HCT116 (cell line): ENCODE measurements at regions not wholly inside any gene's neighbourhood (a gene's known extent, or its start where the extent isn't known, plus 50 kb on each side); places are given as distances from the start of the nearest gene placed in this dataset.

Experiments
- ATF3 ChIP-seq: IDR thresholded peaks from 2 replicates; pipeline ENCODE4 v1.6.1; 2012
- CEBPB ChIP-seq: IDR thresholded peaks from 2 replicates; pipeline ENCODE4 v1.6.1; 2012; ENCODE audit warnings: low read depth
- CTCF ChIP-seq, 3 experiments: fragments of 200-600 bp in 1 of 3; sonication (generic) in 1 of 3; IDR thresholded peaks in 2 of 3; conservative IDR thresholded peaks in 1 of 3; 2 replicates each; pipeline ENCODE4 v1.5.1; 2012 to 2017; ENCODE audit warnings: low read depth in 2 of 3, low read length in 2 of 3, antibody characterized with exemption in 1 of 3, borderline replicate concordance in 1 of 3, control low read depth in 1 of 3, mild to moderate bottlenecking in 1 of 3, mixed read lengths in 1 of 3, mixed run types in 1 of 3, moderate library complexity in 1 of 3; ENCODE audit not compliant: insufficient read depth in 1 of 3
- EGR1 ChIP-seq: IDR thresholded peaks from 2 replicates; pipeline ENCODE4 v1.6.1; 2012; ENCODE audit warnings: low read depth
- EZH2 ChIP-seq: fragments of 200-600 bp; sonication (generic); IDR thresholded peaks from 2 replicates; pipeline ENCODE4 v1.6.1; 2017; ENCODE audit warnings: antibody characterized with exemption, mixed run types
- EZH2phosphoT487 ChIP-seq: fragments of 200-600 bp; IDR thresholded peaks from 2 replicates; pipeline ENCODE4 v1.6.1; 2018; ENCODE audit warnings: antibody characterized with exemption, borderline replicate concordance
- MAX ChIP-seq: IDR thresholded peaks from 2 replicates; pipeline ENCODE4 v1.6.1; 2012
- POLR2A ChIP-seq: IDR thresholded peaks from 2 replicates; pipeline ENCODE4 v1.7.0; 2011; ENCODE audit warnings: borderline replicate concordance; ENCODE audit not compliant: insufficient read depth, insufficient read length; ENCODE audit errors: extremely low read depth
- POLR2AphosphoS5 ChIP-seq: IDR thresholded peaks from 2 replicates; pipeline ENCODE4 v1.6.1; 2011; ENCODE audit warnings: mild to moderate bottlenecking, low read depth, low read length, moderate library complexity
- RAD21 ChIP-seq: IDR thresholded peaks from 2 replicates; pipeline ENCODE4 v1.6.1; 2012; ENCODE audit warnings: low read depth, mild to moderate bottlenecking
- SP1 ChIP-seq: IDR thresholded peaks from 2 replicates; pipeline ENCODE4 v1.6.1; 2012; ENCODE audit warnings: low read depth
- SRF ChIP-seq: IDR thresholded peaks from 2 replicates; pipeline ENCODE4 v1.6.1; 2012; ENCODE audit warnings: low read depth
- ZNF274 ChIP-seq: fragments of 200-500 bp; sonication (Bioruptor generic); IDR thresholded peaks from 2 replicates; pipeline ENCODE4 v1.6.1; 2014; ENCODE audit warnings: mild to moderate bottlenecking, low read depth, low read length, inconsistent platforms
- TF ChIP-seq, protein P1 (sequence below): IDR thresholded peaks from 2 replicates; pipeline ENCODE4 v1.6.1; 2011; ENCODE audit warnings: mild to moderate bottlenecking, low read length, moderate library complexity; ENCODE audit not compliant: insufficient replicate concordance; ENCODE audit errors: extremely low read depth

DNA sequence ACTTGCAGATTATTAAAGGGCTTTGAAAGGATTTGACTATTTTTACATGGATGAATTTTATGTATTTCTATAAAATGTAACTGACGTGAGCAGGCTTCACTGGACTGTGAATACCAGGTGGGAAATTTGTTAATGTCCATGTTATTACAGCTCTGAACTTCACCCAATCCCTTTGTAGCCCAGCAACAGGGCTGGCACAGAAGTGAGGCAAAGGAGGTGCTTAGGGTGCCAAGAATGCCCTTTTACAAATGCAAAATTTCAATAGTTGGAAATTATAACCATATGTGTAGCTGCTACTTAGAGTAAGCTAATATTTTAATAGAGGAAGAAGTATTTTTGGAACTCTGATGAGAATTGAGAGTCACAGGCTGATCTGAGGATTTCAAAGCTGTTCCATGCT is 53.7 kb upstream of the FAM98A start:
- TF ChIP-seq POLR2A (no peak), MAX (no peak), CTCF (IDR thresholded peaks at IDR 0.05 in 2 of 3, conservative IDR thresholded peaks at IDR 0.05 in 1 of 3; ENCODE audit: borderline replicate concordance in 1 of 3, insufficient read depth in 1 of 3, low read depth in 2 of 3, low read length in 2 of 3) (no peak), SRF (no peak), RAD21 (no peak), EZH2 (no peak), POLR2AphosphoS5 (no peak), ATF3 (no peak), SP1 (no peak), ZNF274 (no peak), EZH2phosphoT487 (no peak), EGR1 (no peak), CEBPB (no peak)
- TF ChIP-seq, protein P1, sequence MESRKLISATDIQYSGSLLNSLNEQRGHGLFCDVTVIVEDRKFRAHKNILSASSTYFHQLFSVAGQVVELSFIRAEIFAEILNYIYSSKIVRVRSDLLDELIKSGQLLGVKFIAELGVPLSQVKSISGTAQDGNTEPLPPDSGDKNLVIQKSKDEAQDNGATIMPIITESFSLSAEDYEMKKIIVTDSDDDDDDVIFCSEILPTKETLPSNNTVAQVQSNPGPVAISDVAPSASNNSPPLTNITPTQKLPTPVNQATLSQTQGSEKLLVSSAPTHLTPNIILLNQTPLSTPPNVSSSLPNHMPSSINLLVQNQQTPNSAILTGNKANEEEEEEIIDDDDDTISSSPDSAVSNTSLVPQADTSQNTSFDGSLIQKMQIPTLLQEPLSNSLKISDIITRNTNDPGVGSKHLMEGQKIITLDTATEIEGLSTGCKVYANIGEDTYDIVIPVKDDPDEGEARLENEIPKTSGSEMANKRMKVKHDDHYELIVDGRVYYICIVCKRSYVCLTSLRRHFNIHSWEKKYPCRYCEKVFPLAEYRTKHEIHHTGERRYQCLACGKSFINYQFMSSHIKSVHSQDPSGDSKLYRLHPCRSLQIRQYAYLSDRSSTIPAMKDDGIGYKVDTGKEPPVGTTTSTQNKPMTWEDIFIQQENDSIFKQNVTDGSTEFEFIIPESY = no peak
